ENCODE measurements at regions not wholly inside any gene's neighbourhood (a gene's known extent, or its start where the extent isn't known, plus 50 kb on each side); places are given as distances from the start of the nearest gene placed in this dataset.

GRCh38 chr2:104254017-104254416 lies 599.9 kb upstream of the POU3F3 start:
- H3K4me3 ChIP-seq (replicated peaks; ENCODE audit: low read depth, low read length), result no peak overlapping the region
- DNase-seq (ENCODE audit: extremely low read depth, low read depth), result no peak
- TF ChIP-seq CTCF (IDR thresholded peaks at IDR 0.05; ENCODE audit: low read depth, low read length, missing control alignments), result no peak

GRCh38 chr2:104262714-104263113 lies 591.2 kb upstream of the POU3F3 start:
- no peak overlapping the region for H3K4me3 ChIP-seq (replicated peaks; ENCODE audit: low read depth, low read length)
- DNase-seq (ENCODE audit: extremely low read depth, low read depth), result no peak
- no peak for TF ChIP-seq CTCF (IDR thresholded peaks at IDR 0.05; ENCODE audit: low read depth, low read length, missing control alignments)

- DNase-seq (ENCODE audit: extremely low read depth, low read depth), result no peak
- TF ChIP-seq CTCF (IDR thresholded peaks at IDR 0.05; ENCODE audit: low read depth, low read length, missing control alignments), result no peak
- no peak overlapping the region for H3K4me3 ChIP-seq (replicated peaks; ENCODE audit: low read depth, low read length)
Measured at GRCh38 chr2:104279646-104280045, 574.3 kb upstream of the POU3F3 start.

- H3K4me3 ChIP-seq (replicated peaks; ENCODE audit: low read depth, low read length), result no peak overlapping the region
- TF ChIP-seq CTCF (IDR thresholded peaks at IDR 0.05; ENCODE audit: low read depth, low read length, missing control alignments), result no peak
- no peak for DNase-seq (ENCODE audit: extremely low read depth, low read depth)
Measured at GRCh38 chr2:104280216-104280615, 573.7 kb upstream of the POU3F3 start.

GRCh38 chr2:104286841-104287240 lies 567.1 kb upstream of the POU3F3 start:
- no peak for TF ChIP-seq CTCF (IDR thresholded peaks at IDR 0.05; ENCODE audit: low read depth, low read length, missing control alignments)
- no peak for DNase-seq (ENCODE audit: extremely low read depth, low read depth)
- H3K4me3 ChIP-seq (replicated peaks; ENCODE audit: low read depth, low read length), result no peak overlapping the region

GRCh38 chr2:104289651-104290565 lies 564.0 kb upstream of the POU3F3 start:
- no peak for TF ChIP-seq CTCF (IDR thresholded peaks at IDR 0.05; ENCODE audit: low read depth, low read length, missing control alignments)
- DNase-seq (ENCODE audit: extremely low read depth, low read depth), result no peak

More at GRCh38 chr2:104289651-104290565, 564.0 kb upstream of the POU3F3 start:
- no peak overlapping the region for H3K4me3 ChIP-seq (replicated peaks; ENCODE audit: low read depth, low read length)

All from HFF-Myc (cell line).